Left cardiac atrium (tissue), 4 donors: ENCODE measurements at regions not wholly inside any gene's neighbourhood (a gene's known extent, or its start where the extent isn't known, plus 50 kb on each side); places are given as distances from the start of the nearest gene placed in this dataset.
A peak's percentile ranks its signal among the peaks of the same experiment; 100 is the strongest.

ENCODE experiments used
- ATAC-seq, 2 donors: fragments of 200-7000 bp; cut with Tn5 transposase; one replicate each; pipeline ENCODE4 v1.9.1; 2020; ENCODE audit warnings: mild to moderate bottlenecking in 2 of 2, moderate library complexity in 2 of 2
- DNase-seq: peaks from one replicate; pipeline ENCODE4 v3.0.0-alpha.2; 2020
- intact Hi-C, 2 donors: fragments of 100-400 bp; cut with DNase I; formaldehyde crosslinking; loops; one replicate each; pipeline versions ENCODE4 v1.14.1 to v1.15.1; 2022 to 2023
- donor health status: DM: no; HTN: yes; CAD: no.
- donor health status: DM: no; HTN: yes; CAD: no; lungs with severe emphysema.
- donor health status: DM: yes; HTN: yes; CAD: no.
- donor health status: Dilated cardiomyopathy.

DNA sequence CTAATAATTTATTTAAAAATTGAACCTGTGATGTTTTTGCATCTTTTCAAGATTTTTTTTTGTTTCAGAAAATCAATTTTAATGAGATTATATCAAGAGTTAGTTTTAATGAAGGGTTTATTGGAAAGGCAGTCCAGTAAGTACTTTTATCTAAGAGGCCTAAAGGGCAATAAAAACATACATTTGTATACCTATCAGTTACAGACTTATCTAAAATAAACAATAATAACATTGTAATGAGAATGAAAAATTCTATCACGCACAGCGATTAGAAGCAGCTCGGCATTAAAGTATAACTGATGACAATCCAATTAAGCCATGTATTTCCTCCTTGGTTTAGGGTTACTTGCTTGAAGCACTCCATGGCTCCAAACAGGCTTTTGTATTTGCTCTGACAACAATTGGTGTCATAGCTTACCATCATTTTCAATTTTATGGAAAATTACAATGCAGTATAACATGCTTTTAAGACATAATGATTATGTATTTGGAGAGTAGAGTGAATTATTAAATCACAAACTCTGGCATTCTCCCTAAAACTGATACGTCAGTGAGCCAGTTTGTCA lies 629.4 kb downstream of the TSN start:
- intact Hi-C loops = no loop called here
- DNase-seq (no peak), ATAC-seq (no peak)

DNA sequence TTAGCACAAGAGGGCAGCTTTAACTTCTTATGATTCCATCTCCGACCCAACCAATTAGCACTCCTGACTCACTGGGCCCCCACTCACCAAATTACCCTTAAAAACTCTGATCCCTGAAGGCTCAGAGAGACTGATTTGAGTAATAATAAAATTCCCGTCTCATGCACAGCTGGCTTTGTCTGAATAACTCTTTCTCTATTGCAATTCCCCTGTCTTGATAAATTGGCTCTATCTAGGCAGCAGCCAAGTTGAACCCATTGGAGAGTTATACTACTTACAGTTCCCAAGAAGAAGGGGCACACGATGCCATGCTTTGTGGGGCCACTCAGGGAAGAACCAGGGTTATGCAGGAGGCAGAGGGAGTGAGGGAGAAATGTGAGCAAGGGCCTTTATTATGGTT lies 632.8 kb downstream of the TSN start:
- ATAC-seq (no peak), DNase-seq (no peak)
- intact Hi-C loops = no loop called here

DNA sequence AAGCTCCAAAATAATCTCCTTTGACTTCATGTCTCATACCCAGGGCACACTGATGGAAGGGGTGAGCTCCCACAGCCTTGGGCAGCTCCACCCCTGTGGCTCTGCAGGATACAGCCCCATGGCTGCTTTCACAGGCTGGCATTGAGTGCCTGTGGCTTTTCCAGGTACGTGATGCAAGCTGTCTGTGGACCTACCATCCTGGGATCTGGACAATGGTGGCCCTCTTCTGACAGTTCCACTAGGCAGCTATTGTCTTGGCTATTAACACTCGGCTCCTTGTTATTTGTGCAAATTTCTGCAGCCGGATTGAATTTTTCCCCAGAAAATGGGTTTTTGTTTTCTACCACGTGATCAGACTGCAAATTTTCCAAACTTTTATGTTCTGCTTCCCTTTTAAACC lies 634.2 kb downstream of the TSN start:
- no peak for DNase-seq
- no peak for ATAC-seq
- intact Hi-C loops = no loop called here

DNA sequence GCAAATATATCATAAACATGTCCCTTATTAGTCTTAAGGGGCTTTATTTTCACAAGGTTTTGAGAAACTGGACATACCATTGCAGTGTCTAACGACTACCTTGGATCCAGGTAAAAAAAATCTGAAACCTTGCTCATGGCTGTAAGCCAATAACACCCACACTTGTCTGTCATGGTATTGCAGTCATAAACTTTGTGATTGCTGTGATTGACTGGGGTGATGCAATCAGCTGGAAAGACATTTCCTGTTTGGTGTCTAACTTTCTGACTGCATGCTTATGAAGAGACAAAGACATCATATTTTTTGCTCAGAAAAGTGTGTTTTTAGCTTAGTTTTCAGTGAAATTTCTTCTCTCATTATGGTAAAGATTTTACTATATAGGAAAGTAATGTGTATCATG lies 635.0 kb downstream of the TSN start:
- ATAC-seq = no peak
- intact Hi-C loops = no loop called here
- DNase-seq = no peak

DNA sequence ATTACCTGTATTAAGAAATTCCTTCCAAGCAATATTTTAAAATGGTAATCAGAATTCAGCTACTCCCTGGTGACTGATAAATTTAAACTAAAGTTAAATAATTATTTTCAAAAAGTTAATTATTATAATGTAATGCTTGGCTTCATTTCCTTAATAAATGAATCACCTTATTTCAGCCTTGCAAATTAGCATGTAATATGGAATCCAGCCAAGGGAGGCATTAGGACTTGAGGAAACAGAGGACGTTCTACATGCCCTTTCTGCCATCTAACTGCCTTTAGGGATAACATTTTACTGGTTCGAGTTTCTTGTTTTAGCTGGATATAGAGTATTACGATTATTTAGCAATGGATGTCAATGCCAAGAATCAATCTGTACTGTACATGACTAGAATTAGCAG lies 636.3 kb downstream of the TSN start:
- intact Hi-C loops = no loop called here
- DNase-seq (no peak), ATAC-seq (no peak)

DNA sequence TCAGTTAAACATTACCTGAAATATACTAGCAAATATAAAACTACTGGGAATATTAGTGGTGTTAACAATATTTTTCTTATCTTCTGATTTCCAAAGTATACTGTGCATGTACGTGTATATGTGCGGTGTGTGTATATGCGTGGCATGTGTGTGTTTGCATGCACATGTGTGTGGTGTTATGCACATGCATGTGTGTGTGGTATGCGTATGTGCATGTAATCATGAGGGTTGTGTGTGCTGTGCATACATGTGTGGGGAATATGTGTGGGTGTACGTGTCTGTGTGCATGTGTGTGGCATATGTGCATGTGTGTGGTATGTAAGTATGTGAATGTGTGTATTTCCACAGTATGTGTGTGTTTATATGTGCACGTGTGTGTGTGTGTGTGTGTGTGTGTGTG lies 640.2 kb downstream of the TSN start:
- DNase-seq (no peak), ATAC-seq (no peak)
- intact Hi-C loops = no loop called here

DNA sequence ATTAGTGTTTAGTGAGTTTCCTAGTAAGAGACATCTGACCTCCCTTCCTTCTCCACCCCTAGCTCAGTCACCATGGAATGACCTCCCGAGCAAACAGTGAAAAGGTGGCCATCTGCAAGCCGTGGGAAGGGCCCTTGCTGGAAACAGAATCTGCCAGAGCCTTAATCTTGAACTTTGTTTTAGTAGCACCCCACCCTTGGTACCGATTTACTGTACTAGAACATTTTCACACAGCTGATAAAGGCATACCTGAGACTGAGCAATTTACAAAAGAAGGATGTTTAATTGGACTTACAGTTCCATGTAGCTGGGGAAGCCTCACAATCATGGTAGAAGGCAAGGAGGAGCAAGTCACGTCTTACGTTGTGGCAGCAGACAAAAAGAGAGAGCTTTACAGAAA lies 655.8 kb downstream of the TSN start:
- DNase-seq (no peak), ATAC-seq (no peak)
- intact Hi-C loops = no loop called here

DNA sequence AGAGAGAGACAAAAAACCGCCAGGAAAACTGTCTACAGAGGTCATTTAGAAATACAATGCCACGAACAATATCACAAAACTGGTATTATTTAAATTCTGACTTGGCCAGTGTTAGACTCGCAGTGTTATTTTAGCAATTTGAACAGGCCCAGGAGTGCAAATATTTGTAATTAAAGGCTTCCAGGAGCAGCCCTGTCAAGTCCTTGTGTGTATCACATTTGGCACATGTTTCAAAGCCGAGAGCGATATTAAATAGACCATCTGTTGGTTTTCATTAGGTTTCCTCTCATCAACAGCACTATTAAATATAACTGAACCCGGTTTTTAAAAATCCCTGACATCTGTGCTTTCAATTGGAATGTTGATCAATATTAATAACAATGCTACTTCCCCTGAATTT lies 656.9 kb downstream of the TSN start:
- DNase-seq (no peak), ATAC-seq (peak in 1 of 2 donors; percentile 12)
- intact Hi-C loops = no loop called here

DNA sequence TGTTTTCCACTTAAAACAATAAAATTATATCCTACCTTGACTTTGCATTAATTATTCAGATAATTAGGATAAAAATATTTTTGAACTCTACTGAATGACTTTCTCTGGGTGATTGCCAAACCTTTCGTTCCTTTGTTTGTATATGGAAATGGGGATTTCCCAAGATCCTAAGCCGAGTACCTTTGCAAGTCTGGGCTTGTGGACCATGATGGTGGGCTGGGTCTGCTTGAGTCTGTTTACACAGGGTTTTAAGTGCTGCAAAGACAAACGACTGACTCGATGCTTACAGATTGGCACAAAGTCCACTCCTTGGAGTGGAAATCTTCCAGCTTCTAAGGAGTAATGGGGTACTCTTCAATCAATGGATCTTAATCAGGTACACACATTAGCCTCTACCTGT lies 659.5 kb downstream of the TSN start:
- DNase-seq = no peak
- ATAC-seq = no peak
- intact Hi-C loops = no loop called here

DNA sequence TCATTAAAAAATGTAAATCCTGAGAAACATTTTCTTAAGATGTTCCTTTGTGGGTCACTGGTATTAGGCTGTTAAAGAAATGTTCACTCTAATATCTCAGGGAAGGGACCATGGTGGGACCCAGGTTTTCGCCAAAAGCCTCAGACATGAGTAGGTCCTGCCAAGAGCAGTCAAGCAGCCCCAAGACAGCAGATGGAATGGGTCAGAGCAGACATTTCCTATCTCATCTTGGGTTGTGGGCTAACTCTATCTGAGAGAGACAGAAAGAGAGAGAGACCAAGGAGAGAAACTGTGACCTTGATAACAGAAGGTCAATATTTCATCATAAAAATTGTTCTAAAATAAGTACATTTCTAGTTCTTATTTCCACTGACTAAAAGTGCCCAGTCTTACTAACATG lies 661.7 kb downstream of the TSN start:
- intact Hi-C loops = no loop called here
- ATAC-seq (no peak), DNase-seq (no peak)

DNA sequence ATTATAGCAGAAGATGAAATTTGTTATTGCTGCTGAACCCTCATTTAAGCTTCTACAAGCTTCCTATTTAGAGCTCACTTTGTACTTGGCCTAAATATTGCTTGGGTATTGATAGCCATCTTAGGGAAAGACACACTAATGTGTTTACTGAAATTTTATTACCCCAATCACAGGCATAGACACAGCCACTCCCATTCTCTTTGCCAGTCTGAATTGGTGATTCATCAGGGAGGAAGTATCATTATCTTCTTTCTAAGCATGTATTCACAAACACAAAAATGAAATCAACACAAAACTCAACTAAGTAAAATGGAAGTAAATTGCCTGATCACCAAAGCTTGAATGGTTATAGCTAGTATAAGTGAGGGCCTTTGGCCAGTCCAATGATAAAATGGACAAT lies 666.3 kb downstream of the TSN start:
- DNase-seq (no peak), ATAC-seq (peak in 1 of 2 donors; percentile 35)
- intact Hi-C loops = no loop called here

DNA sequence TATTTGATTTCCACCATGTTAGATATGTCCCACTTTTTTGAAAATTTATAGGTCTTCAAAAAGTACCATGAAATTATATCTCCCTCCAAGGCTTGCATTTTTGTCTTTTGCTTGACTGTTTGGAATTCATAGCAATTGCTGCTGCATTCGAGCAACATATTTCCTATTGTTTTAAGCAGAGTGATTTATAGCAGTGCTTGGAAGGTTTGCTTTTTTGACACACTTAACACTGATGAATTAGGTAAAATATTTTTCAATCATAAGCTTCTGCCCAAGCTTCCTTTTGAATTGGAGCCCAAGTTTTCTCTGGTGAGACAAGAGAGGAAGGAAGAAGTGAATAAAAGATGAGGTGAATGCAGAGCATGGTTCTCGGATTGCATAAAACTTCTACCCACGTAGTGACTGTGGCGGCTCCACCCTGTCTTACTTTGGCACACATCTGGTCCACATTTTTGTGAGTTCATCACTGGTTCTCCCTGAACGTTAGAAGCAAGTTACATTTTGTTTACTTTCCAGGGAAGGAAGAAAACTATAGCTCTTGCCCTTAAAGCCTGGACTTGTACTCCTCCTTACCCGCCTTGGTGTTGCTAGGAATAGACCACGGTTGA lies 667.0 kb downstream of the TSN start:
- ATAC-seq (peak in 1 of 2 donors; percentile 76), DNase-seq (no peak)
- intact Hi-C loops = no loop called here

DNA sequence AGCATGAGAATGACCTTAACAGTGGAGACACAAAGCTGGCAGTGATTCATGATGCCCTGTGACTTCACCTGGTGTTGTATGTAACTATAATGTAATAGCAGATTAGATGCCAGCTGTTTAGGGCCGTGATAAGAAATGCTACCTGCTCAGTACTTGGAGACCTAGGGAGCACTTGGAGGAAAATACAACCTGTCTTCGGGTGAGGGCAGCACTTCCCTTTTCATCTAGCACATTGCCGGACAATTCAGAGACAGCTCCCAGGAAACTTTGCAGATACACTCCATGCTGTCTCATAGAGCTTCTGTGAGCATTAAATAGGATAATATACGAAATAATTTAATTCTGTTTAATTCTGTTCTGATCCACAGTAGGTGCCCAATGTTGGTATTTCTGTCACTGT lies 668.5 kb downstream of the TSN start:
- ATAC-seq (no peak), DNase-seq (no peak)
- intact Hi-C loops = no loop called here

DNA sequence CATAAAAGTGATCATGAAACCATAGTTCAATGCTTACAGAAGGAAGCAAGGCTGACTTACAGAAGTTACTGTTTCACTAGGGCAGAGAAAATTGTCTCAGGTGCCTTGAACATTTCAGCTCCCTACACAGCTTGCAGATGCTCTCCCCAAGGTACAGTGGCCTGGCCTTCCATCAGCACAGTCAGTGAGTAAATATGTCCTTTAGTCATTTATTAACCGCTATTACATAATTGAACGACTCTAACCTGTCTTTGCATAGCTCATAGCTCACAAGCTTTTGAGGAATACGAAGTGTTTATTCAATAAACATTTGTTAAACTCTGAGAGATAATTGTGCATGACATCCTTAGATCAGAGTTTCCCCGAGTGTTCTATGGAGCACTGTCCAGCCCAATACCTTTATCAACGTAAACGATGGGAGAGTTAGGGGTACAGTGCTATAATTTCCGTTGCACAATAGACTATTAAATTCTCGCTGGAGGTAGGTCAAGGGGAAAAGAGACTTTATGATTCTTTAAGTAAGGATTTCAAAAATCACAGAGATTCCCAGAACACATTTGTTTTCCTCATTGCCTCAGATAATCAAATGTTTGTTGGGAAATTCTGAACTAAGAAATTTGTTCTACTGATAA lies 677.8 kb downstream of the TSN start:
- intact Hi-C loops = no loop called here
- DNase-seq (no peak), ATAC-seq (no peak)

DNA sequence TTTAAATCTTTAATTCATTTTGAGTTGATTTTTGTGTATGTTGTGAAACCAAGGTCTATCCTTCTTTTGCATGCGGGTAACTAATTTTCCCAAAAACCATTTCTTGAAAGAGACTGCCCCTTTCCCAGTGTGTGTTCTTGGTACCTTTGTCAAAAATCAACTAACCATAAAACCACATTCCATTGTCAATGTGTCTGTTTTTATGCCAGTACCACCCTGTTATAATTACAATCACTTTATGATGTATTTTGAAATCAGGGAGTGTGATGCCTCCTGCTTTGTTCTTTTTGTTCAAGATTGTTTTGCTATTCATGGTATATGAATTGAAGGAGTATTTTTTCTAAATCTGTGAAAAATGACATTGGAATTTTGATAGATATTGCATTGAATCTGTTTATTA lies 689.6 kb downstream of the TSN start:
- intact Hi-C loops = no loop called here

DNA sequence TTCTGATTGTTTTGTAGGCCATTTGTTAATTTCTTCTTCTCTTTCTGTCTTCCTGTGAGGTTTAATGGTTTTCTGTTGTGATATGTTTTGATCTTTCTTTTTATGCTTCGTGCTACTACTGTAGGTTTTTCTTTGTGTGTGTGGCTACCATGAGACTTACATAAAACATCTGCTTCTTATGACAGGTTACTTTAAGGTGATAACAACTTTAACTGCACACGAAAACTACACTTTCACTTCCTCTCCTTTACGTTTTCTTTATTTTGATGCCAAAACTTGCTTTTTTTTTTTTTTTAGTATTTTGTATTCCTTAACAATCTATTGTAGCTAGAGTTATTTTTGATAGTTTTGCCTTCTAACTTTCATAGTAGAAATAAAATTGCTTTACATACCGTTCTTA lies 691.3 kb downstream of the TSN start:
- DNase-seq = no peak
- intact Hi-C loops = no loop called here
- no peak for ATAC-seq

More for the DNA sequence above, 689.6 kb downstream of the TSN start:
- DNase-seq (no peak), ATAC-seq (no peak)

DNA sequence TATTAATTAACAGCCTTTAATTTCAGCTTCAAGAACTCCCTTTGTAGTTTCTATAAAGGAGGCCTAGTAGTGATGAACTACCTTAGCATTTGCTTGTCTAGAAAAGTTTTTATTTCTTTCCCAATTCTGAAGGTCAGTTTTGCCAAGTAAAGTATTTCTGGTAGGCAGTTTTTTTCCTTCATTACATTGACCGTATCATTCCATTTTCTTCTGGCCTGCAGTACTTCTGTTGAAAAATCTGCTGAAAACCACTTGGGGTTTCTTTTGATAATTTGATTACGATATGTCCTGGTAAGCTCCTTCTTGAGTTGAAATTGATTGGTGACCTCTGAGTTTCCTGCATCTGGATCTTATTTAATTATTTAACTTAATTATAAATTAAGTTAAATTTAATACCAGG lies 691.8 kb downstream of the TSN start:
- DNase-seq = no peak
- no peak for ATAC-seq
- intact Hi-C loops = no loop called here

DNA sequence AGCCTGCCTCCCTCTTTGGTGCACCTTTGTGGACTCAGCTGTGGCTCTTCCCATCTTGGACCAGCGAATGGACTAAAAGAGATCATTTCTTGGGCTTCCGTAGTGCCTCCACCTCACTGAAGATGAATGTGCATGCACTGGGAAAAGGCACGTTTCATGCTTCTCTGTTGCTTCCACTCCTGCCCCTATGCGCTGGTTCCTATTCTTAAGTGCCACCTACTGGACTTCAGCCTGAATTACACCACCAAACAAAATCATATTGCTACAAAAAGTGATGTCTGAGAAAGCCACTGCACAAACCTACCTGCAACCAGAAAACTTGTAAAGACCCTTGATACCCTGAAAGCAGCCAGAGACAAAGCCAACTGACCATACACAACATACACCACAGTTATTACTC lies 695.6 kb downstream of the TSN start:
- ATAC-seq = no peak
- intact Hi-C loops = no loop called here
- no peak for DNase-seq

DNA sequence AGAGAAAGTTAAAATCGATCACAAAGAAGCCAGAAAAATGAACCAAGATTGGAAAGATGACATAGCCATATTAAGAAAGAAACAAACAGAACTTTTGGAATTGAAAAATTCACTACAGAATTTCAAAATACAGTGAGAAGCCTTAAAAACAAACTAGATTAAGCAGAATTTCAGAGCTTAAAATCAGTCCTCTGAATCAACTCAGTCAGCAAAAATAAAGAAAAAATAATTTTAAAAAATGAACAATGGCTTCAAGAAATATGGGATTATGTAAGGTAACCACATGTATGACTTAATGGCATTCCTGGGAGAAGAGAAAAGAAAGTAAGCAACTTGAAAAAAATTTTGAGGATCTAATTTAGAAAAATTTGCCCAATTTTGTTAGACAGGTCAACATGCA lies 696.2 kb downstream of the TSN start:
- DNase-seq (no peak), ATAC-seq (no peak)
- intact Hi-C loops = no loop called here

DNA sequence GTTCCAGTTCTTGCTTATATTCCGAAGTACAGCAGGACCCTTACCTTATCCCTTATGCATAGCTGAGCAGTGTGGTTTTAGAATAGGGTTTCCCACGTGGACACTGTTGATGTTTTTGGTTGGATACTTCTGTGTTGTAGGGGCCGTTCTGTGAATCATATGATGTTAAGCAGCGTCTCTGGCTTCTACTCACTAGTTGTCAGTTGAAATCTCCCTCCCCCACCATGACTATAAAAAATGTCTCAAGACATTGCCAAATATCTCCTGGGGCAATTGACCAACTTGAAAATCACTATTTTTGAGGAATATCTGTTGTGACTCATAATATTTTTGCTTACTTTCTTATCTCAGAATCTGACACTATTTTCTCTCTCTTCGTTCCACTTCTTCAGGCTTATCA lies 713.7 kb downstream of the TSN start:
- DNase-seq (no peak), ATAC-seq (peak in 1 of 2 donors; percentile 49)
- intact Hi-C loops = no loop called here

DNA sequence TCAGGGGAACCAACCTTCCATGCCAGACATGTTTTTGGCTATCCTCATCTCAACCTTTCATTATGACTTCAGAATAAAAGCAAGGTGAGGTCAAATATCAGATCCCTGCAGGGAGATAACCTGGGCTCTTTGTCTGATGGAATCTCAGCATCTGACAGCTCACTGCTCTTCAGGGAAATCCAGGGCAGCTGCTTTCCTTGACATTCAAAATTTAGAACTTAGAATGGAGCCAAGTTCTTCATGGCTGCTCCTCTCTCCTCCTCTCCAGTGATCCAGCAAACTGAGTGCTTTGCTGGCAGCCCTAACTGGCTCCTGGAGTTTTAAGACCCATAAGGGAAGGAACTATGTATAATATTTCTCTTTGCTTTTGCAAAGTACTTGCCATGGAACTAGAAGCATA lies 716.3 kb downstream of the TSN start:
- intact Hi-C loops = no loop called here

More for the DNA sequence above, 716.3 kb downstream of the TSN start:
- DNase-seq = no peak
- no peak for ATAC-seq
